ENCODE measurements at regions not wholly inside any gene's neighbourhood (a gene's known extent, or its start where the extent isn't known, plus 50 kb on each side); places are given as distances from the start of the nearest gene placed in this dataset.

- H3K9ac ChIP-seq (ENCODE audit: low read length in 3 of 3), result no peak overlapping the region
- no peak for TF ChIP-seq CTCF (IDR thresholded peaks at IDR 0.05; ENCODE audit: borderline replicate concordance, extremely low read depth, insufficient read depth)
- FAIRE-seq (peak; percentile 85), DNase-seq (peak in 2 of 5 donors; percentile 20 to 44)
- intact Hi-C loops (cut with DNase I), result no loop called here
- peaks cover 0 to 12% (median 7%) of the 10 kb centered on the region in 3 donors for H3K4me1 ChIP-seq (ENCODE audit: control insufficient read depth in 2 of 3, insufficient read depth in 2 of 3, low read depth in 1 of 3, low read length in 3 of 3)
- no peaks in the 10 kb centered on the region for H3K9me3 ChIP-seq (ENCODE audit: control insufficient read depth in 2 of 3, insufficient read depth in 1 of 3, low read length in 3 of 3)
- peak overlapping the region; percentile 51 to 78 for H3K27ac ChIP-seq (ENCODE audit: low read depth in 2 of 2, low read length in 2 of 2)
- H3K27me3 ChIP-seq (ENCODE audit: control insufficient read depth, insufficient read depth, low read length), result no peaks in the 10 kb centered on the region
- peak overlapping the region in 2 of 3 donors; percentile 45 to 55 for H3K4me3 ChIP-seq (ENCODE audit: low read length in 3 of 3)
- no peaks in the 10 kb centered on the region for H3K36me3 ChIP-seq (ENCODE audit: control insufficient read depth in 2 of 3, insufficient read depth in 3 of 3, low read length in 3 of 3)
Observed at GRCh38 chr13:44273991-44274770, 99.4 kb upstream of the SERP2 start.

GRCh38 chr13:44274771-44275205, 98.8 kb upstream of the SERP2 start:
- intact Hi-C loops (cut with DNase I), result no loop called here
- TF ChIP-seq CTCF (IDR thresholded peaks at IDR 0.05; ENCODE audit: borderline replicate concordance, extremely low read depth, insufficient read depth), result no peak
- Histone ChIP-seq H3K36me3 (ENCODE audit: control insufficient read depth in 2 of 3, insufficient read depth in 3 of 3, low read length in 3 of 3) (no peaks in the 10 kb centered on the region), H3K4me1 (ENCODE audit: control insufficient read depth in 2 of 3, insufficient read depth in 2 of 3, low read depth in 1 of 3, low read length in 3 of 3) (peaks cover 0 to 12% (median 7%) of the 10 kb centered on the region in 3 donors), H3K9me3 (ENCODE audit: control insufficient read depth in 2 of 3, insufficient read depth in 1 of 3, low read length in 3 of 3) (no peaks in the 10 kb centered on the region), H3K9ac (ENCODE audit: low read length in 3 of 3) (no peak overlapping the region), H3K27me3 (ENCODE audit: control insufficient read depth, insufficient read depth, low read length) (no peaks in the 10 kb centered on the region), H3K4me3 (ENCODE audit: low read length in 3 of 3) (peak overlapping the region in 2 of 3 donors; percentile 45 to 55), H3K27ac (ENCODE audit: low read depth in 2 of 2, low read length in 2 of 2) (peak overlapping the region; percentile 51 to 73)
- DNase-seq, result peak in 2 of 5 donors; percentile 17 to 52
- no peak for FAIRE-seq

DNA sequence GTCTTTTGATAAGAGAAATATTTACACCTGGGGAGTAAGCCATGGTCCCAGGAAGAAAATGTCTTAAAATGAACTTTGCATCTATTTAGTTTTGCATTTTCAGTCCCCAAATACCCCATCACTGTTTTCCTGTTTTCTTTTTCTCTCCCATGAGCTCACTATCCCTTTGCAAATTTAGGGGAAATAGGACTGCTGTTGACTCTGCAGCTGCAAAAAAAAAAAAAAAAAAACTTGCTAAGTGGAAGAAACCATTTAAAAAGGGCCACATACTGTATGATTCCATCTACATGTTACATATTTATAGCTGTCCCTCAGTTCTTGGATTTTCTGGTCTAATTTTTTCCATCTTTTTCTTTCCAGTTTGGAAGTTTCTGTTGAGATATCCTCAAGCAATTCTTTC, 98.2 kb upstream of the SERP2 start:
- intact Hi-C loops (cut with DNase I), result no loop called here
- no peaks in the 10 kb centered on the region for H3K36me3 ChIP-seq (ENCODE audit: control insufficient read depth in 2 of 3, insufficient read depth in 3 of 3, low read length in 3 of 3)
- no peak for TF ChIP-seq CTCF (IDR thresholded peaks at IDR 0.05; ENCODE audit: borderline replicate concordance, extremely low read depth, insufficient read depth)
- no peak overlapping the region for H3K4me3 ChIP-seq (ENCODE audit: low read length in 3 of 3)
- H3K9ac ChIP-seq (ENCODE audit: low read length in 3 of 3), result no peak overlapping the region
- H3K9me3 ChIP-seq (ENCODE audit: control insufficient read depth in 2 of 3, insufficient read depth in 1 of 3, low read length in 3 of 3), result no peaks in the 10 kb centered on the region
- no peak for DNase-seq
- H3K27ac ChIP-seq (ENCODE audit: low read depth in 2 of 2, low read length in 2 of 2), result no peak overlapping the region
- H3K4me1 ChIP-seq (ENCODE audit: control insufficient read depth in 2 of 3, insufficient read depth in 2 of 3, low read depth in 1 of 3, low read length in 3 of 3), result peaks cover 0 to 12% (median 7%) of the 10 kb centered on the region in 3 donors
- FAIRE-seq, result no peak
- no peaks in the 10 kb centered on the region for H3K27me3 ChIP-seq (ENCODE audit: control insufficient read depth, insufficient read depth, low read length)

Measured in kidney (tissue), 13 donors.